ENCODE measurements at regions not wholly inside any gene's neighbourhood (a gene's known extent, or its start where the extent isn't known, plus 50 kb on each side); places are given as distances from the start of the nearest gene placed in this dataset.

DNA sequence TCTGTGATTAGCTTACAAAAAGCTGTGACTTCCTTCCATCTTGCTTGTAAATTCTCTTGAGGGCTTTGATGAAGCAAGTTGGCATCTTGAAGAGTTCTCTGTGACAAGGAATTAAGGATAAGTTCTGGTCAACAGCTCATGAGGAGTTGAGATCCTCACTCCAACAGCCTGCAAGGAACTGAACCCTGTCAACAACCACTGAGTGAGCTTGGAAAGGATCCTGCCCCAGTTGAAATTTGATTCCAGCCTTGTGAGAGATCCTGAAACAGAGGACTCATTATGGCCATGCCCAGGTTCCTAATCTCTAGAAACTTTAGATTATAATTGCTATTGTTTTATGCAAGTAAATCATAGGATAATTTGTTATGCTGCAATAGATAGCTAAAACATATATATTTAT is 133.7 kb downstream of the PTCHD4 start:
- no TSS peak for BruUV-seq (replicated peaks)

More for the DNA sequence above, 133.7 kb downstream of the PTCHD4 start:
- FAIRE-seq (no peak), DNase-seq (ENCODE audit: extremely low read depth in 1 of 4, low spot score in 3 of 4) (peak in 1 of 4 experiments; percentile 1), ATAC-seq (no peak)
- TF ChIP-seq, protein P1, sequence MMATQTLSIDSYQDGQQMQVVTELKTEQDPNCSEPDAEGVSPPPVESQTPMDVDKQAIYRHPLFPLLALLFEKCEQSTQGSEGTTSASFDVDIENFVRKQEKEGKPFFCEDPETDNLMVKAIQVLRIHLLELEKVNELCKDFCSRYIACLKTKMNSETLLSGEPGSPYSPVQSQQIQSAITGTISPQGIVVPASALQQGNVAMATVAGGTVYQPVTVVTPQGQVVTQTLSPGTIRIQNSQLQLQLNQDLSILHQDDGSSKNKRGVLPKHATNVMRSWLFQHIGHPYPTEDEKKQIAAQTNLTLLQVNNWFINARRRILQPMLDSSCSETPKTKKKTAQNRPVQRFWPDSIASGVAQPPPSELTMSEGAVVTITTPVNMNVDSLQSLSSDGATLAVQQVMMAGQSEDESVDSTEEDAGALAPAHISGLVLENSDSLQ (IDR thresholded peaks at IDR 0.05) = no peak
- TF ChIP-seq NFIX (CRISPR knock-in tag; IDR thresholded peaks at IDR 0.05; ENCODE audit: low read depth) = no peak
- TF ChIP-seq ZNF253 (CRISPR knock-in tag; conservative IDR thresholded peaks at IDR 0.05) = no peak
- no peak for TF ChIP-seq YY1 (IDR thresholded peaks at IDR 0.05; ENCODE audit: borderline replicate concordance in 1 of 3, control insufficient read depth in 1 of 3, extremely low read depth in 1 of 3, insufficient read depth in 3 of 3, insufficient read length in 1 of 3, insufficient replicate concordance in 2 of 3, low read depth in 1 of 3, low read length in 2 of 3)
- TF ChIP-seq MECOM (CRISPR knock-in tag; IDR thresholded peaks at IDR 0.05) = no peak
- no peak for TF ChIP-seq MYC (IDR thresholded peaks at IDR 0.05; ENCODE audit: low read depth, low read length)
- TF ChIP-seq MYC (CRISPR knock-in tag; IDR thresholded peaks at IDR 0.05; ENCODE audit: borderline replicate concordance, low read depth) = no peak
- no peak for TF ChIP-seq LARP7 (IDR thresholded peaks at IDR 0.05)
- TF ChIP-seq MTA1 (IDR thresholded peaks at IDR 0.05; ENCODE audit: borderline replicate concordance) = no peak
- no peak for TF ChIP-seq HDAC2 (IDR thresholded peaks at IDR 0.05)
- no peak for TF ChIP-seq PTBP1 (IDR thresholded peaks at IDR 0.05; ENCODE audit: low read depth, low read length)
- no peak for TF ChIP-seq MTF1 (CRISPR knock-in tag; IDR thresholded peaks at IDR 0.05; ENCODE audit: borderline replicate concordance)
- no peak for TF ChIP-seq SRF (CRISPR knock-in tag; IDR thresholded peaks at IDR 0.05)
- TF ChIP-seq KAT7 (CRISPR knock-in tag; IDR thresholded peaks at IDR 0.05; ENCODE audit: borderline replicate concordance) = no peak
- no peak for TF ChIP-seq DPF2 (IDR thresholded peaks at IDR 0.05)
- no peak for TF ChIP-seq HNRNPL (IDR thresholded peaks at IDR 0.05; ENCODE audit: low read depth, low read length)
- H3K79me2 ChIP-seq (ENCODE audit: control insufficient read depth, insufficient read depth, low read length) = no peaks in the 10 kb centered on the region
- H3K4me3 ChIP-seq = no peak overlapping the region
- H4K20me1 ChIP-seq (replicated peaks; ENCODE audit: control insufficient read depth, insufficient read depth, low read length) = no peaks in the 10 kb centered on the region
- in situ Hi-C loops (cut with MboI) = no loop called here
- no peak overlapping the region for H3K27ac ChIP-seq (ENCODE audit: extremely low read depth, low read depth, low read length)
- H3K9me3 ChIP-seq (replicated peaks; ENCODE audit: control insufficient read depth, insufficient read depth, low read depth, low read length) = no peaks in the 10 kb centered on the region
- H3K36me3 ChIP-seq (ENCODE audit: control insufficient read depth, insufficient read depth, low read length) = no peaks in the 10 kb centered on the region
- H3K27me3 ChIP-seq (ENCODE audit: control insufficient read depth in 2 of 2, insufficient read depth in 2 of 2, low read length in 2 of 2) = no peaks in the 10 kb centered on the region
- ChIA-PET POLR2A (no interaction called here), CTCF (ENCODE audit: low intra/inter-chr PET ratio) (no interaction called here)
- no peak overlapping the region for H3K4me2 ChIP-seq (ENCODE audit: insufficient read depth, low read length)
- H3K4me1 ChIP-seq (replicated peaks in 1 of 2; ENCODE audit: control insufficient read depth in 2 of 2, insufficient read depth in 2 of 2, low read length in 2 of 2) = no peaks in the 10 kb centered on the region
- intact Hi-C loops (cut with micrococcal nuclease) = no loop called here
- no peaks in the 10 kb centered on the region for H3K9me1 ChIP-seq (ENCODE audit: control insufficient read depth, insufficient read depth, low read length)
- H2AFZ ChIP-seq (ENCODE audit: low read depth, low read length) = no peak overlapping the region
- no peak overlapping the region for H3K9ac ChIP-seq (ENCODE audit: insufficient read depth in 1 of 2, low read depth in 2 of 2, low read length in 2 of 2)
